Chondrocyte (in vitro differentiated cells): ENCODE measurements at regions not wholly inside any gene's neighbourhood (a gene's known extent, or its start where the extent isn't known, plus 50 kb on each side); places are given as distances from the start of the nearest gene placed in this dataset.

Experiments used
- DNase-seq: peaks from one replicate; pipeline ENCODE4 v3.0.0; 2021; ENCODE audit warnings: mixed read lengths, low spot score
- H3K27ac Mint-ChIP-seq: one replicate; pipeline ENCODE4 v1.8.0; 2021; ENCODE audit warnings: mild to moderate bottlenecking, moderate library complexity, mixed read lengths; ENCODE audit not compliant: unreplicated experiment
- H3K27me3 Mint-ChIP-seq: 2 replicates; pipeline ENCODE4 v1.8.0; 2021; ENCODE audit warnings: low read depth, mixed read lengths
- H3K36me3 Mint-ChIP-seq: 2 replicates; pipeline ENCODE4 v1.8.0; 2021; ENCODE audit warnings: low read depth, mixed read lengths
- H3K4me1 Mint-ChIP-seq: 2 replicates; pipeline ENCODE4 v1.8.0; 2021; ENCODE audit warnings: low read depth, mild to moderate bottlenecking, mixed read lengths
- H3K4me3 Mint-ChIP-seq: one replicate; pipeline ENCODE4 v1.8.0; 2021; ENCODE audit warnings: mild to moderate bottlenecking, moderate library complexity, mixed read lengths; ENCODE audit not compliant: unreplicated experiment
- H3K9me3 Mint-ChIP-seq: 2 replicates; pipeline ENCODE4 v1.8.0; 2021; ENCODE audit warnings: low read depth, mixed read lengths
- CTCF ChIP-seq: fragments of 200-600 bp; sonication (generic); IDR thresholded peaks from 2 replicates; pipeline ENCODE4 v1.5.0; 2021; ENCODE audit warnings: antibody characterized with exemption, mild to moderate bottlenecking, moderate library complexity

DNA sequence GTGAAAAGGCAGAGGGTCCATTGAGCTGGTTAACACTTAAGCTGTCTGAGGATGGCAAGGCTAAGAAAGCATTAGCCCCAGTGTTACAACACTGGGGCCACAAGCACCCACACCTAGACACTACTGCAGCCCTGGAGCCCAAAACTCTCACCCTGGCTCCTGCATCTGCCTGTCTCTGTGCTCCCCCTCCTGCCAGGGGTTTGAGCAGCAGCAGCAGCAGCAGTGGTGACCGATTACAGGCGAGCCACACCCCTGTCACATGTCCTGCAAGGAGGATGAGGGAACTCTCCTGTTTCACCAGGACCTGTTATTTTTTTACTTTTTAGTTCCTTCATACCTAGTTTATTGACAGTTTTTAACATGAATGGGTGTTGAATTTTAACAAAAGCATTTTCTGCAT lies 326.7 kb upstream of the MAP2 start:
- Mint-ChIP-seq H3K27me3 (no peaks in the 10 kb centered on the region), H3K4me1 (no peaks in the 10 kb centered on the region), H3K36me3 (no peaks in the 10 kb centered on the region), H3K9me3 (no peaks in the 10 kb centered on the region), H3K4me3 (no peak overlapping the region), H3K27ac (no peak overlapping the region)
- TF ChIP-seq CTCF = no peak
- no peak for DNase-seq

DNA sequence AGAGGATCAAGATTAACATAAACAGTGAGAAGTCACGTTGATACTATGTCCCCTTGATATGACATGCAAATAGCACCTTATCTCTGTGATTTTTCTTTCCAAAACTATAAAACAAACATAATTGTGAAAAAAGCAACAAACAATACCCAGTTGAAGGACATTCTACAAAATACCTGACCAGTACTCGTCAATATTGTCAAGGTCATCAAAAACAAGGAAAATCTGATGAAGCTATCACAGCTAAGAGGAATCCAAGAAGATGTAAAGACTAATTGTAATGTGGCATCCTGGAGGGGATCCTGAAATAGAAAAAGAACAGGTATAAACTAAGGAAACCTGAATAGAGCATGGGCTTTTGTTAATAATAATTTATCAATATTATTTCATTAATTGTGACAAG lies 321.5 kb upstream of the MAP2 start:
- Mint-ChIP-seq H3K4me1 (no peaks in the 10 kb centered on the region), H3K9me3 (peaks cover 10% of the 10 kb centered on the region), H3K36me3 (no peaks in the 10 kb centered on the region), H3K4me3 (no peak overlapping the region), H3K27me3 (peaks cover 2% of the 10 kb centered on the region), H3K27ac (no peak overlapping the region)
- no peak for DNase-seq
- TF ChIP-seq CTCF = no peak

DNA sequence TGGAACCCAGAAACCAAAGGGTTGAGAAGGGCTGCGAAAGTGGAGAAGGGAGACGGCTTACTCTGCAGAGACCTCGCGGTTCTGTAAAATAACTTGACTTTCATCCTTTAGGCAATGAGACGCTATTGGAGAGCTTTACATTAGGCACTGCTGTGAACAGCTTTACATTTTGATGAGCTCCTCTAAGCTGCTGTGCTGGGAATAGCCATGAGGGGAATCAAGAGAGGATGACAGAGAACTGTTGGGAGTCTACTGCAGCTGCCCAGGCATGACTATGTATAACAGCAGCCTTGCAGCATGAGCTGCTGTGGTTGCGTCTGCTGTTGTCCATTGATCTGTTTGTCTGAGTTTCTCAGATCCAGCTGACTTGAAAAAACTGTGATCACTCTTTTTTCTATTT lies 310.8 kb upstream of the MAP2 start:
- Mint-ChIP-seq H3K27me3 (peaks cover 3% of the 10 kb centered on the region), H3K4me3 (no peak overlapping the region), H3K27ac (no peak overlapping the region), H3K4me1 (no peaks in the 10 kb centered on the region), H3K9me3 (no peaks in the 10 kb centered on the region), H3K36me3 (no peaks in the 10 kb centered on the region)
- no peak for TF ChIP-seq CTCF
- DNase-seq = no peak

- no peaks in the 10 kb centered on the region for H3K36me3 Mint-ChIP-seq
- no peaks in the 10 kb centered on the region for H3K9me3 Mint-ChIP-seq
- no peak for TF ChIP-seq CTCF
- no peak overlapping the region for H3K27ac Mint-ChIP-seq
- H3K4me3 Mint-ChIP-seq = no peak overlapping the region
- H3K27me3 Mint-ChIP-seq = peaks cover 7% of the 10 kb centered on the region
- no peak for DNase-seq
- H3K4me1 Mint-ChIP-seq = no peaks in the 10 kb centered on the region
Measured at GRCh38 chr2:209114588-209115240, 309.1 kb upstream of the MAP2 start.

GRCh38 chr2:209121691-209122090 lies 302.2 kb upstream of the MAP2 start:
- Mint-ChIP-seq H3K9me3 (peaks cover 3% of the 10 kb centered on the region), H3K36me3 (no peaks in the 10 kb centered on the region), H3K27me3 (peaks cover 9% of the 10 kb centered on the region), H3K27ac (no peak overlapping the region), H3K4me1 (no peaks in the 10 kb centered on the region), H3K4me3 (no peak overlapping the region)
- no peak for DNase-seq
- TF ChIP-seq CTCF = no peak
